ENCODE measurements at regions not wholly inside any gene's neighbourhood (a gene's known extent, or its start where the extent isn't known, plus 50 kb on each side); places are given as distances from the start of the nearest gene placed in this dataset.

DNA sequence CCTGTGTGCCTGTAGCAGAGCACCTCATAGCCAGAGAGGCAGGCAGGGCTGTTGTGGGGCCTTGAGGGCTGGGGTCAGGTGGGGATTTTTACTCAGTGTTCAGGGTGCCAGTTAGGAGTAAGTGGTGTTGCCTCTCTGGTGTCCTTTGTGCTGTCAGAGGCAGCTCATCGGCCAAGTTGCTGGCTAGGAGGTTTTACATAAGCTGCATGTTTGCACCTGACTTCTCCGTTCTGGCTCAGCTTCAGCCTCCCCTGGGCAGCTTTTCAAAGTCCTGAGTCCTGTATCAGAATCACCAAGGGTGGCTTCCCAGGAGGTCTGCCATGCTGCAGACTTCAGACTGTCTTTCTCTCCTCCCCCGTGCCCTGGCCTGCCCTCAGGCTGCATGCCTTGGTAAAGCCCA lies 242.6 kb upstream of the TPM1 start:
- H3K27me3 ChIP-seq (ENCODE audit: insufficient read depth, low read depth, severe bottlenecking) = no peaks in the 10 kb centered on the region
- no peak overlapping the region for H3K27ac ChIP-seq
- no peak for TF ChIP-seq CTCF (IDR thresholded peaks at IDR 0.05; ENCODE audit: low read depth, low read length)
- no peaks in the 10 kb centered on the region for H3K9me3 ChIP-seq (ENCODE audit: severe bottlenecking)
- peaks cover 5% of the 10 kb centered on the region; the same call in 1 of the 2 replicates for H3K36me3 ChIP-seq
- no peak for DNase-seq
- H3K4me3 ChIP-seq (ENCODE audit: low read depth, low read length) = no peak overlapping the region

- peaks cover 16% of the 10 kb centered on the region for H3K36me3 ChIP-seq
- no peak for TF ChIP-seq CTCF (IDR thresholded peaks at IDR 0.05; ENCODE audit: low read depth, low read length)
- no peaks in the 10 kb centered on the region for H3K27me3 ChIP-seq (ENCODE audit: insufficient read depth, low read depth, severe bottlenecking)
- DNase-seq = no peak
- no peaks in the 10 kb centered on the region for H3K9me3 ChIP-seq (ENCODE audit: severe bottlenecking)
- H3K4me3 ChIP-seq (ENCODE audit: low read depth, low read length) = no peak overlapping the region
- no peak overlapping the region for H3K27ac ChIP-seq
These were observed 239.9 kb upstream of the TPM1 start for GRCh38 chr15:62802612-62803011.

DNA sequence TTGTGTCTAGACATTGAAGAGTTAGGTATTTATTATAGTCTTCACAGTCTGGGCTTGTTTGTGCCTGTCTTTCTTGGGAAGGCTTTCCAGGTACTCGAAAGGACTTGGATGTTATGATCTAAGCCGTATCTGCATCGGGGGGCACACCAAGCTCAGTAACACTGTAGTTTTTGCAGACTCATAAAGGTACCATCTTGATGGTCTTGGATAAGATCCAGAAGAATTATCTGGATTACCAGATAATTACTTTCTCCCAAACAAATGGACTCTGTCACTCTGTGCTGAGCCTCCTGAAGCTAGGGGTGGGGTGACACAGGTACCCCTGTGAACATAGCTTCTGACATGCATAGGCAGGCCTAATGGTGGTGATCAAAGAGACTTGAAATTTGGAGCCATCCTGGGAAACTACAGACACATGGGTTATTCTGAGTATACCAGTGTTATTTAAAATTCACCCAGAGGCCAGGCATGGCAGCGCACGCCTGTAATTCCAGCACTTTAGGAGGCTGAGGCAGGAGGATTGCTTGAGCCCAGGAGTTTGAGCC lies 238.6 kb upstream of the TPM1 start:
- peaks cover 16% of the 10 kb centered on the region for H3K36me3 ChIP-seq
- no peak for TF ChIP-seq CTCF (IDR thresholded peaks at IDR 0.05; ENCODE audit: low read depth, low read length)
- no peak overlapping the region for H3K4me3 ChIP-seq (ENCODE audit: low read depth, low read length)
- no peaks in the 10 kb centered on the region for H3K27me3 ChIP-seq (ENCODE audit: insufficient read depth, low read depth, severe bottlenecking)
- no peak overlapping the region for H3K27ac ChIP-seq
- no peak for DNase-seq
- no peaks in the 10 kb centered on the region for H3K9me3 ChIP-seq (ENCODE audit: severe bottlenecking)

- Histone ChIP-seq H3K4me3 (ENCODE audit: low read depth, low read length) (no peak overlapping the region), H3K27me3 (ENCODE audit: insufficient read depth, low read depth, severe bottlenecking) (no peaks in the 10 kb centered on the region), H3K36me3 (peaks cover 19% of the 10 kb centered on the region), H3K9me3 (ENCODE audit: severe bottlenecking) (no peaks in the 10 kb centered on the region), H3K27ac (no peak overlapping the region)
- DNase-seq = no peak
- no peak for TF ChIP-seq CTCF (IDR thresholded peaks at IDR 0.05; ENCODE audit: low read depth, low read length)
These were observed 237.0 kb upstream of the TPM1 start for GRCh38 chr15:62805502-62805901.

DNA sequence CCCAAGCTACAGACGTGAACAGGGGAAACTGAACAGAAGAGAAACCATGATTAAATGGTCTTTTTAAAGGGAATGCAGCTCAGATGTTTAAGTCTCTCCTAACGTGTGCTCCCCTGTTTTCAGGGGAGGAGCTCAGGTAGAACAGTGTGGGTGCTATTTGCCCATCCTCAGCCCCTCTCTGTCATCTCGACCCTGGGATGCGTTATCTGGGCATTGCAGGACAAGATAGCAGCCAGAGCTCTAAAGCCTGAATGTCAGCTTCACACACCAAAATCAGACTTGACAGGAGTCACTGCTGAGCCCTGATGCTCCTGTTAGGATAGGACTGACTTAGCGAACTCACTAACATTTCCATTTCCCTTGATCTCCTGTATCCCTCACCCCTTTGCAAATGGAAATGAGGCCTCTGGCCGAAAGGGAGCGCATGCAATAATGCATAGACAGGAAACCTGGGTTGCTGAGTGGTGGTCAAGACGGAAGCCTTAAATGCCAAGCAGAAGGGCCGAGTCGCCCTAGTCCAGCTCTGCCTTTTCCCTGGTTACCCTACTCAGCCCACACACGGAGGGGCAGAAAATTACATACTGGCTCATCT lies 234.9 kb upstream of the TPM1 start:
- H3K27me3 ChIP-seq (ENCODE audit: insufficient read depth, low read depth, severe bottlenecking) = no peaks in the 10 kb centered on the region
- no peak for TF ChIP-seq CTCF (IDR thresholded peaks at IDR 0.05; ENCODE audit: low read depth, low read length)
- H3K9me3 ChIP-seq (ENCODE audit: severe bottlenecking) = no peaks in the 10 kb centered on the region
- no peak for DNase-seq
- H3K27ac ChIP-seq = no peak overlapping the region
- H3K4me3 ChIP-seq (ENCODE audit: low read depth, low read length) = no peak overlapping the region
- H3K36me3 ChIP-seq = peaks cover 18% of the 10 kb centered on the region

Data from WERI-Rb-1 (cell line).